ENCODE measurements at regions not wholly inside any gene's neighbourhood (a gene's known extent, or its start where the extent isn't known, plus 50 kb on each side); places are given as distances from the start of the nearest gene placed in this dataset.

DNA sequence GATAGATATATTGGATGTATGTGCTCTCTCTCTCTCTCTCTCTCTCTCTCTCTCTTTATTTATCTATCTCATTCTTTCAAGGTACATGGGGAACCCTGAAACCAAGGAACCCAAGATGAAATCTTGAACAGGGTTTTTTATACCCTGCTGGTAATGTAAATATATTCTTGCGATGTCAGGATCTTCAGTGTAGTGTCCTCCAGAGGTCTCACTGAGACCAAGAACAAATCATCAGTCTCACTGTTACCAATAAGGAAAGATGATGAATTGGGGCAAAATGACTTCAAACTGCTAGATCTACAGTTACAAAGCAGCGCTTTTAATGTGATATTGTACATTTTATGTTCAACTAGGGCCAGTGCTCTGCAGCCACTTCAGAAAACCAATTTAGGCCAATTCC is 423.5 kb downstream of the ANKRD7 start:
- TF ChIP-seq, protein P1, sequence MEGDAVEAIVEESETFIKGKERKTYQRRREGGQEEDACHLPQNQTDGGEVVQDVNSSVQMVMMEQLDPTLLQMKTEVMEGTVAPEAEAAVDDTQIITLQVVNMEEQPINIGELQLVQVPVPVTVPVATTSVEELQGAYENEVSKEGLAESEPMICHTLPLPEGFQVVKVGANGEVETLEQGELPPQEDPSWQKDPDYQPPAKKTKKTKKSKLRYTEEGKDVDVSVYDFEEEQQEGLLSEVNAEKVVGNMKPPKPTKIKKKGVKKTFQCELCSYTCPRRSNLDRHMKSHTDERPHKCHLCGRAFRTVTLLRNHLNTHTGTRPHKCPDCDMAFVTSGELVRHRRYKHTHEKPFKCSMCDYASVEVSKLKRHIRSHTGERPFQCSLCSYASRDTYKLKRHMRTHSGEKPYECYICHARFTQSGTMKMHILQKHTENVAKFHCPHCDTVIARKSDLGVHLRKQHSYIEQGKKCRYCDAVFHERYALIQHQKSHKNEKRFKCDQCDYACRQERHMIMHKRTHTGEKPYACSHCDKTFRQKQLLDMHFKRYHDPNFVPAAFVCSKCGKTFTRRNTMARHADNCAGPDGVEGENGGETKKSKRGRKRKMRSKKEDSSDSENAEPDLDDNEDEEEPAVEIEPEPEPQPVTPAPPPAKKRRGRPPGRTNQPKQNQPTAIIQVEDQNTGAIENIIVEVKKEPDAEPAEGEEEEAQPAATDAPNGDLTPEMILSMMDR (IDR thresholded peaks at IDR 0.05), result no peak
- no peak for TF ChIP-seq POLR2A (IDR thresholded peaks at IDR 0.05)
